ENCODE measurements at regions not wholly inside any gene's neighbourhood (a gene's known extent, or its start where the extent isn't known, plus 50 kb on each side); places are given as distances from the start of the nearest gene placed in this dataset.

DNA sequence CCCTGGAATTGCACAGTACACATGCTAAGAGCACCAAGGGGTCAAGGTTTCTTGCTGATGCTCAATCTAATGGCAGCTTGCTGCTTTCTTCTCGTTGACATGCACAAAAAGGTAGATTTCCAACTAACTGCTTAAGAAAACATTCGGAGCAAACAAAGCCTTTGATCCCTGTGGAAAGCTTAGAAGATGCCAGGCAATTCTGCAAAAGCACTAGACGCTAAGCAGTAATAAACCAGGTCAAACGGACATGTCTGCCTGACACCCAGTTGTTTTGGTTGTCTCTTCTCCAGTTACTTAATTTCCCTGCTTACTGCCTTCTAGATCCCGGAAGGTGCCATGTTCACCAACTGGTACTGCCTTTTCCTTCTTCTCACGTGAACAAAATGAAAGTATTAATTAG lies 100.5 kb upstream of the TMCC3 start:
- Mint-ChIP-seq H3K9me3 (no peaks in the 10 kb centered on the region), H3K36me3 (no peaks in the 10 kb centered on the region), H3K27ac (no peak overlapping the region), H3K4me1 (no peaks in the 10 kb centered on the region), H3K4me3 (no peak overlapping the region), H3K27me3 (peaks cover 12% of the 10 kb centered on the region)
- DNase-seq: no peak
- CTCF ChIA-PET: no interaction called here

DNA sequence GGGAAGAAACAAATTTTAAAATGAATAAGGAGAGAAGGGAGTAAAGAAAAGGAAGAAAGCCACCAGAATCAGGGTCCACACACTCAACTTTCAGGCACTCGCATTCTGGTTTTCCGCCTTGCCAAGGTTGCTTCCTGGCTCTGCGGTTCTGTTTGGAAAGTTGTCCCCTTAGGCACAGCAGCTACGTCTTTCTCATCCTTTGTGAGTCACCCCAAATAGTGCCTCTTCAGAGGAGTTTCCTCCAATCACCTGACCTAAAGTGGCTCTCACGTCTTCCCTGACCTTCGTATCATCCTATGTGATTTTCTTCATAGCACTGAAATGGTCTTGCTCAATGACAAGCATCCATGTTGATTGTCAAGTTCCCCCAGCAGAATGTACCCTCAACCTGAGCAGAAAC lies 99.5 kb upstream of the TMCC3 start:
- CTCF ChIA-PET: interaction anchor here (1.8 kb wide), 1 partner anchor 94 kb away, joined by 3 read pairs; no protein-coding TSS in a partner anchor
- no peak overlapping the region for H3K4me3 Mint-ChIP-seq
- H3K27ac Mint-ChIP-seq: no peak overlapping the region
- peaks cover 16% of the 10 kb centered on the region for H3K27me3 Mint-ChIP-seq
- no peak for DNase-seq
- no peaks in the 10 kb centered on the region for H3K36me3 Mint-ChIP-seq
- no peaks in the 10 kb centered on the region for H3K9me3 Mint-ChIP-seq
- H3K4me1 Mint-ChIP-seq: no peaks in the 10 kb centered on the region

DNA sequence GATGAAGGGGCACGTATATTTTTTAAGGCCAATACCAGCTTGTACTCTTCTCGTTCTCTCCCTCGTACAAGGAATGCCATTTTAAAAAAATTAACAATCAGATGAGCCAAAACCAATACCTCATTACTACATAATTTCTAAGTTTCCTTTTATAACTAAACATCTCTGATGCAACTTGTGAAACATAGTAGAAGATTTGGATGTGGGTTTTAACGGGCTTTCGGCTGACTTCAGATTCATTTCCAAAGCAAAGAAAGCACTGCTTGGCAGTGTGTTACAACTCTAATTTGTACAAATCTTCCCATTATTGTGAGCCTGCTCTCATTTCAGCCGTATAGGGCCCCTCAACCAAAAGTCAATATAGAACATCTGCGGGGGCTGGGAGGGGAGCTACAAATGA lies 99.1 kb upstream of the TMCC3 start:
- Mint-ChIP-seq H3K36me3 (no peaks in the 10 kb centered on the region), H3K4me1 (no peaks in the 10 kb centered on the region), H3K9me3 (no peaks in the 10 kb centered on the region), H3K27ac (no peak overlapping the region), H3K4me3 (no peak overlapping the region), H3K27me3 (peaks cover 16% of the 10 kb centered on the region)
- CTCF ChIA-PET: interaction anchor here (1.8 kb wide), 1 partner anchor 94 kb away, joined by 3 read pairs; no protein-coding TSS in a partner anchor
- DNase-seq: no peak

DNA sequence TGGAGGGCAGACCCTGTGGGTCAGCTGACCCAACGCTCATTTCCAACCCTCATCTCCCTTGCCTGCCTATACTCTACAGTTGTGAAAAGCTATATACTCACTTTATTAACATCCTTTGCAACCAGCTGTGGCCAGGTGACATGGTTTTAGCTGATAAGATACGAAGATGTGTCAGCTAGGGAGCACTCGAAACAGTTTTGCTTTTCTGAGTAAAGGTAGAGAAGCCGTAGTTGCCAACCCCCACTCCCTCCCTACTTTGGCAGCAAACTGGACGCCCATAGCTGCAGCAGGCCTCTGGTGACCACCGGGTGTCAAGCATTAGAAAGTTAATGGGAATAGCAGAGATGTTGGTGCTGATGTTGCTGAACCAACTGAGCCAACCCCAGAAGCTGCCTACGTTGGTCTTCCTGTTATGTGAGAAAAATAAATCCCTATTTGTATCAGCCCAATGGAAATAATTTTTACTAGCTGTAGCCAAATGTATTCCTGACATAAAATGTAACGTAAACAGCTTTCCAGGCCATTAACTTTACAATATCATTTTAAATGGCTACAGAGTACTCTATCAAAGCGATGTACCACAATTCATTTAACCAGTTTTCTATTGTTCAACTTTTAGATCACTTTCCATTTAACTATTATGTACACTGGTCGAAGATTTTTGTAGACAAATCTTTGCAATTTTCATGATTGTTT lies 98.5 kb upstream of the TMCC3 start:
- H3K36me3 Mint-ChIP-seq: no peaks in the 10 kb centered on the region
- no peaks in the 10 kb centered on the region for H3K4me1 Mint-ChIP-seq
- no peaks in the 10 kb centered on the region for H3K9me3 Mint-ChIP-seq
- CTCF ChIA-PET: interaction anchor here (1.8 kb wide), 1 partner anchor 93 kb away, joined by 3 read pairs; no protein-coding TSS in a partner anchor
- H3K27ac Mint-ChIP-seq: no peak overlapping the region
- H3K27me3 Mint-ChIP-seq: peaks cover 16% of the 10 kb centered on the region
- no peak overlapping the region for H3K4me3 Mint-ChIP-seq
- no peak for DNase-seq

DNA sequence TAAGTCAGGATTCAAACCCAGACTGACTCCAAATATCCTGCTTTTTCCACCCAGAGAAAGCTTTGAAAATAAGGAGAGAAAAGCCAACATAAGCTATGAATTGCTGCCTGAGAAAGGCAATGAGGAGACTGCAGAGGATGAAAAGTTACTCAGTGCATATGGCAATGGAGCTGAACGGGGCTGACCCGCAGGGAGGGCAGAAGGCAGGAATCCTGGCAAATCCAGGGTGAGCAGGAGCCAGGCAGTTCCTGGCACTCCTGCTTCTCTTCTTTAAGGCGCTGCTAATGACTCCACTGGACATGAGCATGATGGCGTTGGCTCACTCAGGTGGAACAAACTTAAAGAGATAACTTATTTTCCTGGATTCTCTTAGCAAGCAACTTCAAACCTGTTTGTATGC lies 95.2 kb upstream of the TMCC3 start:
- Mint-ChIP-seq H3K36me3 (no peaks in the 10 kb centered on the region), H3K9me3 (no peaks in the 10 kb centered on the region), H3K4me3 (no peak overlapping the region), H3K4me1 (no peaks in the 10 kb centered on the region), H3K27ac (no peak overlapping the region), H3K27me3 (peaks cover 10% of the 10 kb centered on the region)
- no peak for DNase-seq
- CTCF ChIA-PET: interaction anchor here (0.6 kb wide), 1 partner anchor 1469 kb away, joined by 3 read pairs; no protein-coding TSS in a partner anchor

DNA sequence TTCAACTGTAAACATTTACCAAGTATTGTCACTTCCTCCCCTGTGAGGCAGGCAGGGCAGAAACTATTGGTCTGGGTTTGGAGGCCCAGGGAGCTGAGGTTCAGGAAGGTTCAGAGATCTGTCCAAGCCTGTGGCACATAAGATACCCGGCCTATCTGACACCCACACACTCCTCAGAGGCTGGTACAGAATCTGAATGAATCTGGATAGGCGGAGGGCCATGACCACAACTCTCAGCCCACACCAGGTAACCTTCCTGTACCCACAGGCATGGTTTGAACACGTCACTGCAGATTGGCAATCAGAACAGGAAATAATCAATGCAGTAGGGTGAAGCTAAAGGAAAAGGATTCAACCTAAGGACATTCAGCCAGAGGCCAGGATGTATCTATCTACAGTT lies 92.8 kb upstream of the TMCC3 start:
- H3K36me3 Mint-ChIP-seq: no peaks in the 10 kb centered on the region
- peaks cover 12% of the 10 kb centered on the region for H3K27me3 Mint-ChIP-seq
- H3K27ac Mint-ChIP-seq: no peak overlapping the region
- H3K9me3 Mint-ChIP-seq: no peaks in the 10 kb centered on the region
- DNase-seq: no peak
- H3K4me1 Mint-ChIP-seq: no peaks in the 10 kb centered on the region
- CTCF ChIA-PET: no interaction called here
- no peak overlapping the region for H3K4me3 Mint-ChIP-seq

DNA sequence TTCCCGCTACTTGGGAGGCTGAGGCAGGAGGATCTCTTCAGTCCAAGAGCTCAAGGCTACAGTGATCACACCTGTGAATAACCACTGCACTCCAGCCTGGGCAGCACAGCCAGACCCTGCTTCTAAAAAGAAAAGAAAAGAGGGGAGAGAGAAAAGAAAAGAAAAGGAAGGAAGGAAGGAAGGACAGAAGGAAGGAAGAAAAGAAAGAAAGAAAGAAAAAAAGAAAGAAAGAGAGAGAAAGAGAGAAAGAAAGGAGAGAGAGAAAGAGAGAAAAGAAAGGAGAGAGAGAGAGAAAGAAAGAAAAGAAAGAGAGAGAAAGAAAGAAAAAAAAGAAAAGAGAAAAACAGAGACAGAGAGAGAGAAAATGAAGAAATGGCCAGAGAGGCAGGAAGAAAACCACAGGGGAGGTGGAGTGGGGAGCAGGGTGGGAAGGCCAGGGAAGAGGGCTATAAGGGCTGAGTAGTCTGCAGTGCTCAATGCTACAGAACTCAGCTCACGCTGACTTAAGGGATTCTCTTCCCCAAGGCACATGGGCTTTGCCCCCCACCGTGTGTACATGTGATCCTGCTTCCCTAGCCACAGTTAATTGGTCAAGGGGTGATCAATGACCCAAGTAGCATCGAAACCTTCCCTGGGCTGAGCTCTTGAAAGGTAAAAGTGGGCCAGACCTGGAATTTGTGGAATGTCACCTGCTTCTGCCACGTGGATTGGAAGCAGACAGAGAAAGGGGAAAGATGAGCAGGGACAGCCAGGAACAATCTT lies 90.4 kb upstream of the TMCC3 start:
- Mint-ChIP-seq H3K36me3 (no peaks in the 10 kb centered on the region), H3K4me3 (no peak overlapping the region), H3K27ac (no peak overlapping the region), H3K9me3 (no peaks in the 10 kb centered on the region), H3K4me1 (no peaks in the 10 kb centered on the region), H3K27me3 (peaks cover 12% of the 10 kb centered on the region)
- no peak for DNase-seq
- CTCF ChIA-PET: no interaction called here

DNA sequence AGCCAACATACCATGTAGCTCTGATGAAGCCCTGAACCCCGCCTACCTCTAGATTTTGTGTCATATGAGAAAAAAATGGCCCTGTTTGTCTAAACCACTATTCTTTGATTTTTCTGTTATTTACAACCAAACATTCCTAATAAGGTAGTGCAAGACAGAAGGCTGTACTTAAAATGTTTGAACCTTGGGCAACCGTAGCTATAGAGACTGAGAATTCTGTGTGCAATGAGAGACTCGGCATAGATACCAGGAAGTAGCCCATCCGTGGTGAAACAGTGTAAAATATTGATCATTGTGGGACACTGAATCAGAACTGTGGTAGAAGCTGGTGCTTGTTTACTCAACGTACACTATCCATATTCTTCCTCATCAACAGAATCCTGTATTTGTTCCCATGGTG lies 86.5 kb upstream of the TMCC3 start:
- H3K36me3 Mint-ChIP-seq: no peaks in the 10 kb centered on the region
- peaks cover 14% of the 10 kb centered on the region for H3K27me3 Mint-ChIP-seq
- no peak for DNase-seq
- H3K9me3 Mint-ChIP-seq: no peaks in the 10 kb centered on the region
- no peak overlapping the region for H3K27ac Mint-ChIP-seq
- CTCF ChIA-PET: no interaction called here
- no peak overlapping the region for H3K4me3 Mint-ChIP-seq
- H3K4me1 Mint-ChIP-seq: no peaks in the 10 kb centered on the region

DNA sequence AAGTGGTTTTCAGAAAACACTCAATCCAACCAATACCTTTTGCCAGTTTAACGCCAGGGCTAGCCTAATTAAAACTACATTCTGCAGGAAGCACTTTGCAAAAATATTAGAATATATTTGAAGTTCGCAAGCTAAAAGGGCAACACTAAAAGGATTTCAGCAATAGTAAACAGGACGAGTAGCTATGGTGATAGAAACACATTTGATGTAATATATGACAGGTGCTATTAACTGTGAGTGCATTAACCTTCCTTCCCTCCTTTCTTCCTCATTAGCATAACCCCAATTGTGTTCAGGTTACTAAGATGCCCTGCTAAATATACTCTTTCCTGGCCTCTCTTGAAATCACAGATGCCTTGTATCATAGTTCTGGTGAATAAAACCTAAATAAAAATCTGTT lies 85.6 kb upstream of the TMCC3 start:
- H3K27me3 Mint-ChIP-seq: peaks cover 13% of the 10 kb centered on the region
- no peak overlapping the region for H3K27ac Mint-ChIP-seq
- no peak for DNase-seq
- CTCF ChIA-PET: no interaction called here
- no peaks in the 10 kb centered on the region for H3K36me3 Mint-ChIP-seq
- H3K9me3 Mint-ChIP-seq: no peaks in the 10 kb centered on the region
- no peak overlapping the region for H3K4me3 Mint-ChIP-seq
- no peaks in the 10 kb centered on the region for H3K4me1 Mint-ChIP-seq

DNA sequence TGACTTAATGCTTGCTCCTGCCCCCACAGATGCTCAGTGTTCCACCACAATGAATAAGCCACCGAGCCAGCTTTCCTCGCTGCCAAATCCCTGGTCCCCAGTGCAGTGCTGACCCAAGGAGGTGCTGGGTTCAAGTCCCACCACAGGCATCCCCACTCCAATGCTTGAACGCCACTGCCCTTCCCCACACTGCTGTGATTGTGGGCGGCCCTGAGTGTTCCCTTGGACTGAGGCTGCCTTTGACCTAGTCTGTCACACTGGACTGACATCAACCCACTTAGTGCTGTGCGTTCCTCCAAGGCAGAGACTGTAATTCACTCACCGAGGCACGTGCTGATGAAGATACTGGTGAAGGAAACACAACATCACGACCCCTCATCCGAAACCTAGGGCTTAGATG lies 83.4 kb upstream of the TMCC3 start:
- Mint-ChIP-seq H3K9me3 (no peaks in the 10 kb centered on the region), H3K27ac (no peak overlapping the region), H3K36me3 (no peaks in the 10 kb centered on the region), H3K4me3 (no peak overlapping the region), H3K27me3 (peaks cover 6% of the 10 kb centered on the region), H3K4me1 (no peaks in the 10 kb centered on the region)
- DNase-seq: no peak
- CTCF ChIA-PET: no interaction called here

DNA sequence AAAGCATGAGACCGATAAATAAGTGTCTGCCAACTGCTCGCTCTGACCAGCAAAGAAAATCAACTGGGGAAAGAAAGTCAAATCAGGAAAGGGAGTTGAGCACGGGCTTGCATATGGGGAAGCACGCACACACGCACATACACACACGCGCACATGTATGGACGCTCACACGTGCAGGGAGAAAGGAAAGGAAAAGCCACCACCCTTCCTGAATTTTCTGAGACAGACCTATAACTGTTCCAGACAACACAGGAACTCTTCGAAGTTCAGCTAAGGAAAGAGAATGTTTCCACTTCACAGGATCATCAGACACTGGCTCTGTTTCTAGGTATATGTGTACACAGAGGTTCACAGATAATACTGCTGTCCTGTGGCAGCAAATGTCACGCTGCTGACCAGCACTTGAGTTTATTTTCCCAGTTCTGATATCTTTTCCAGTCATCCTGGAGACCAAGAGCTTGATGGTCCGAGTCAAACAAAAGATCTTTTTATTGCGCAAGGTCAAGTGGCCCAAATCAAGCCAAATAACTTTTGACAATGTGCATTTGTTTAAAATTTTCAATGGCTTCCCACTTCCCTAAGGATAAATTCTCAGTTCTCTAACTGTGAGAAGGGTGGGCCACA lies 82.1 kb upstream of the TMCC3 start:
- Mint-ChIP-seq H3K27me3 (peaks cover 6% of the 10 kb centered on the region), H3K36me3 (no peaks in the 10 kb centered on the region), H3K9me3 (no peaks in the 10 kb centered on the region), H3K4me1 (no peaks in the 10 kb centered on the region), H3K4me3 (no peak overlapping the region), H3K27ac (no peak overlapping the region)
- DNase-seq: no peak
- CTCF ChIA-PET: interaction anchor here (1.4 kb wide), 1 partner anchor 20 kb away, joined by 3 read pairs; no protein-coding TSS in a partner anchor

DNA sequence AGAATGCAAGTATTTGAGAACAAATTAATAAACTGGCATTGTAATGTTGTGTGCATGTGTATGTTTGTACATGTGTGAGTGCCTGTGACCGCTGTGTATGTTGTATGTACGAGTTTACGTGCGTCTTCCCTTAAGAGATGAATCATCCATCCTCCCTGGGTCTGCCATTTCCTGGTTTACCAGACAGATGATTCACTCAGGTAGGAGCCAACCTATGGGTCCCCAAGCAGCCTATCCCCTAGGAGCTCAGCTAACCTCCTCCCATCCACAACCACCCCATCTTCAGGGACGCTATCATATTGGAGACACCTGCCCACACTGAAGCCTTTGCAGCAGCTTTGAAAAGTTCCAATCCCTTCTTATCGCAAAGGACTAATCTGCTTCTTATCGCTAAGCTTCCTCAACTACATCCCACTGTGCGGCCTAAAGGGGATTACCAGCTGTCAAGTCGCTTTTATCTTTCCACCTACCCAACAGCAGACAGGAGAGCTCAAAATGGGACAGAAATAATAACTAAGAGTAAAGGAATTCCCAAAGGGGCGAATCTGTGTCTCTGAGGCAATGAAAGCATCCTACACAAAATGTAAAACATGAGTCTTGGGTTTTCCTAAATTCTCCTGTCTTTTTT lies 81.5 kb upstream of the TMCC3 start:
- DNase-seq: no peak
- H3K27ac Mint-ChIP-seq: no peak overlapping the region
- CTCF ChIA-PET: interaction anchor here (1.4 kb wide), 1 partner anchor 19 kb away, joined by 3 read pairs; no protein-coding TSS in a partner anchor

DNA sequence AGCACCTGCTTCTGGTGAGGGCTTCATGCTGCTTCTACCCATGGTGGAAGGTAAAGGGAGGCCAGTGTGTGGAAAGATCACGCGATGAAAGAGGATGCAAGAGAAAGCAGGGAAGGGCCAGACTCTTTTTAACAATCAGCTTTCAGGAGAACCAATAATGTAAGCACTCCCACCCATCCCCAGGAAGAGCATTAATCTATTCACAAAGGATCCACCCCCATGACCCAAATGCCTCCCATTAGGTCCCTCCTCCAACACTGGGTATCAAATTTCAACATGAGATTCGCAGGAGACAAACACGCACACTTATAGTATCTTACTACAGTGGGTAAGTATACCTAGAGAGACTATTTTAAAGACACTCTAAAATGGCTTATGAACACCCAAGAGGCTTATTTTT lies 80.5 kb upstream of the TMCC3 start:
- CTCF ChIA-PET: interaction anchor here (1.2 kb wide), 1 partner anchor 127 kb away, joined by 3 read pairs; no protein-coding TSS in a partner anchor
- peaks cover 6% of the 10 kb centered on the region for H3K27me3 Mint-ChIP-seq
- H3K27ac Mint-ChIP-seq: no peak overlapping the region
- no peak overlapping the region for H3K4me3 Mint-ChIP-seq
- no peaks in the 10 kb centered on the region for H3K36me3 Mint-ChIP-seq
- no peaks in the 10 kb centered on the region for H3K4me1 Mint-ChIP-seq
- H3K9me3 Mint-ChIP-seq: no peaks in the 10 kb centered on the region
- DNase-seq: no peak

More for the DNA sequence above, 81.5 kb upstream of the TMCC3 start:
- Mint-ChIP-seq H3K9me3 (no peaks in the 10 kb centered on the region), H3K27me3 (peaks cover 6% of the 10 kb centered on the region), H3K4me1 (no peaks in the 10 kb centered on the region), H3K4me3 (no peak overlapping the region), H3K36me3 (no peaks in the 10 kb centered on the region)

DNA sequence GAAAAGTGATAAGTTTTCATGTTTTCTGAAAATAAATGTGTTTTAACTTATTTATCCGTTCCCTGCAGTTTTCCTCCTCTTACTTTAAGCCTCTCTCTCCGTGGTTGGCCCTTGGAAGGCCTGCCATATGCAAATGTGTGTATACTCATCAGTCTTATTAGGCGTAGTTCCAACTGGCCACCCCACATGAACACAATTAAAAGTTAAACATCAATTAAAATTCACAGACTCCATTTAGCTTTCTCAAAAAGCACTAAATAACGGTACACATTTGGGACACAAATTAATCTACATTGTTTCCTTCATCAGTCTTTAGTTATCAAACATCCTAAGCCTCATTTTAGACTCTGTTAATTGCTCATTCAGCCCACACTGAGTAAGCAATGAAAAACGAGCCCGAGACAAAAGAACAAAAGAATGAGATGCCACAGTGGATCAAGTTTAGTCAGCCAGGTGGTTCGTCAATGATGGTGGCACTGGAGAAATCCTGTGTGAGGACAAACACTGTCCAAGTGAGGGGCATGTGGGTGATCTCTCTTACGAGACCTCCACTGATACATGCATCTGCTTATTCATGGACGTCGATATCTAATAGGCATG lies 76.0 kb upstream of the TMCC3 start:
- H3K27me3 Mint-ChIP-seq: no peaks in the 10 kb centered on the region
- H3K4me1 Mint-ChIP-seq: no peaks in the 10 kb centered on the region
- H3K36me3 Mint-ChIP-seq: no peaks in the 10 kb centered on the region
- no peak for DNase-seq
- no peak overlapping the region for H3K27ac Mint-ChIP-seq
- CTCF ChIA-PET: no interaction called here
- H3K4me3 Mint-ChIP-seq: no peak overlapping the region
- H3K9me3 Mint-ChIP-seq: no peaks in the 10 kb centered on the region
